ENCODE measurements at regions not wholly inside any gene's neighbourhood (a gene's known extent, or its start where the extent isn't known, plus 50 kb on each side); places are given as distances from the start of the nearest gene placed in this dataset.
"Not testable (repeated sequence)": the region's sequence is repeated elsewhere in the genome, so short reads cannot be mapped to it uniquely, and the experiment has no call there.

DNA sequence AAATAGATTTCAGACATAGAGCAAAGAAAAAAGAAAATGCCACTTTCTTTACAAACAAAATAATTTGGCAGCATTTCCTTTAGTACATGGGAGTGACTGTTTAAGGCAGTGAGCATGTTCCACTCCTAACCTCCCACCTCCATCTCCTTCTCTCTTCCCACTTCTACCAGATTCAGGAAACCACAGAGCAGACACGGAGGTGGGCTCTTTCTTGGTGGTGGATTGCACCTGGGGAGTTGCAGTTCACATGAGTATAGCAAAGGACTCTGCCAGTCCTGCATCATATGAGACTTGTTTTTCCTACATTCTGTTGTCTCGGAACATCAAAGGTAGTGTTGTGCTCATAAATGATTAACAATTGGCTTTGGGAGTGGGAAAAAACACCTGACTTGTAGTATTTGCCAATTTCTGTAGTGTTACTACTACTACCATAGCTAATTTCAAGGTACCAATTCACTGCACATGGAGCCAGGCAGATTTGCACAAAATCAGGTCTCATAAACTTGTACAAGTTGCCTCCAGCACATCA, 137.2 kb downstream of the SPP2 start:
- intact Hi-C loops (cut with DNase I), result no loop called here
- no peak for DNase-seq (ENCODE audit: low spot score)

DNA sequence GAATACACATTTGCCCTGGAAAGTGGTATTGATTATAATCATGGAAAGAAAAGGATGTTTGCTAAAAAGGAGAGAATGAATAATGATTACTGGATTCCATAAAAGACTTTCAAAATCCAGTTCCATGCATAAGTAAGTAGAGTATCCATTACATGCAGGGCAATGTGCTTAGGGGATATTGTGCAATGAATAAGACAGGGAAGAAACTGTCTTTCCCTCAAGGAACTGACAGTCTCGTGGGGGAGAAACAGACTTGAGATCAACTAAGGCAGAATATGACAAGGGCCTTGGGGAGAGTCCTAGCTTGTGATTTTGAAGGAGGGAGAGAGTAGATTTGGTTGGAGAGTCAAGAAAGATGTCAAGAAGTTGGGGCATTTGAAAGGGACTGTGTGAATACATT, 130.6 kb downstream of the SPP2 start:
- intact Hi-C loops (cut with DNase I), result no loop called here
- no peak for DNase-seq (ENCODE audit: low spot score)

DNA sequence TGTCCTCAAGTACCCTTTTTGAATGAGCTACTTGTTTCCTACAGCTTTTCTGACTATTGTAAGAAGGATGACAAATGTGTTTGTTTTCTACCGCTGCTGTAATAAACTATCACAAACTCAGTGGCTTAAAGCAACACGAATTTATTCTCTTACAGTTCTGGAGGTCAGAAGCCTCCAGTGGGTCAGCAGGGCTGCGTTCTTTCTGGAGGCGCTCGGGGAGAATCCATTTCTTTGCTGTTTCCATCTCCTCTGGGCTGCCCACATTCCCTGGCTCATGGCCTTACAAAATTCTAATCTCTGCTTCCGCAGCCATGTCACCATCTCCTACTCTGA, 128.5 kb downstream of the SPP2 start:
- intact Hi-C loops (cut with DNase I), result no loop called here
- DNase-seq (ENCODE audit: low spot score), result no peak

DNA sequence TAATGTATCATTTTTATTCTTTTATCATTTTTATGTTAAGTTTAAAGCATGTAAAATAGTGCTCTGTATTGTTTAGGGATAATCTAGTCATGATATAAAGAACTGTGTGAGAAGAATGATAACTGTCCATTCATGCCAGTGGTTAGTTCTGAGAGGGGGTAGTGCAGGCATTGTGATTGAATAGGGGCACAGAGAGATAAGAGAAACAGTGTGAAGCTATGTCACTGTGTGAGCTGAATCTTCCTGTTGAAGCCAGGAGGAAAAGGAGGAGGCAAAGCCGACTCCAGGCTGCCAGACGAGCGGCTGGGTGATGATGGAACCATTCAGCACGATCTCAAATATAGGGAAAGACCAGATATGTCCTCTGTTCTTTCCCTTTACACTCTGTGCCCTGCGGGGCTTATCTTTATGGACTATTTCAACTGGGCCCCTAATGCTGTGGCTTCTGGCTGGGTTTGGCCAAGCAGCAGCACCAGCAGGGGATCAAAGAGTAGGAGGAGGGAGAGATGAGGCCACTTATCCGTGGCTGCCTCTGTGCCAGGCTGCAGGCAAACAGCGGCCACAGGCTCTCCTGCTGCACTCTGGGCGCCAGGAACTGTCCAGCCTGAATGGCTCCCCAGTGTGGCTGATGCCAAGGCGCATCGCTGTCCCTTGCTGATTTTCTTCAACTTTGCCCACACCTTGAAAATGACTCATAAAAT, 128.0 kb downstream of the SPP2 start:
- DNase-seq (ENCODE audit: low spot score), result no peak
- intact Hi-C loops (cut with DNase I), result no loop called here

DNA sequence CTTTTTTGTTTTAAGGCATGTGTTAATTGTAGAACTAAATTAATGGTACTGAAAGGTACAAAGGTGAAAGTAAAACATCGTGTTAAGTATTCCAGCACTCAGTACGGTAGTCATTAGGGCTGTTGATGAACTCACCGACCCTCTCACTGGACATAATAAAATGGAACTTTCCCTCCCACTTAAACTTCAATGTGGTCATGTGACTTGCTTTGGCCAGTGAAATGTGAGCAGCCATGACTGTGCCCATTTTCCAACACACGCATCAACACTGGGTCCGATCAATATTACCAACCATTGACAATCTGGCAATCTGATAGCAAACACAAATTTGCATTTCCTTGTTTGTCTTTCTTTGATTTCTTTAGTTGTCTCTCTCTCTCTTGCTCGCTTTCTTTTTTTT, 125.1 kb downstream of the SPP2 start:
- DNase-seq (ENCODE audit: low spot score), result no peak
- intact Hi-C loops (cut with DNase I), result no loop called here

DNA sequence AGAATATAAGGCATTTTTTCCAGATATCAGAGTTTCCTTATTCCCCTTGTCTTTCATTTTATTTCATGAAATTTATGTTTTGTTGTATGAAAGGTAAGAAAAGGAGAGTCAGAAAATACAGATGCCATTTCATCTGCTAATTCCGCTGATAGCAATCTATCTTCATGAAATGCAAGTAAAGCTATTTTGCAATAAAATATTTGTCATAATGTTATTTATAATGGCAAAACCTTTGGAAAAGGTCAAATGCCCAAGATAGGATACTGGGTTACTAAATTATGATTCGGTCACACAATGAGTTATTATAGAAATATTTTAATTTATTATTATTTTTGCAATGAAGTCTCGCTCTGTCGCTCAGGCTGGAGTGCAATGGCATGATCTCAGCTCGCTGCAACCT, 124.2 kb downstream of the SPP2 start:
- intact Hi-C loops (cut with DNase I), result no loop called here
- DNase-seq (ENCODE audit: low spot score), result no peak

DNA sequence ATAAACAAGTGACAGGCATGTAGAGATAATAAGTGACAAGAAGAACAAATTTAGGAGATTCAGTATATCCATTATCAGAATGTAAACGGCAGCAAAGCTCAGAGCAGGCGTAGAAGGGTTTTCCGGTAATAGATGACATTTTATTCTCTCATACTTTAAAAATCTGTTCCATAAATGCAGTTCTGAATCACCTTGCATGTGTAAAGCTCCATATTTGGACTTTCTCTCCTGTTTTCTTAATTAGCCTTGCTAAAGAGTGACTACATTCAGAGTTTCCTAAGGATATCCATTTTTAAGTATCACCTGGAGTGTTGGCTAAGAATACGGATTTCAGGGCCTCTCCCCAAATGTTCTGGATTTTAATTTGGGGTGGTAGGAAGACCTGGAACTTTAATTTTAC, 122.0 kb downstream of the SPP2 start:
- intact Hi-C loops (cut with DNase I), result no loop called here
- no peak for DNase-seq (ENCODE audit: low spot score)

DNA sequence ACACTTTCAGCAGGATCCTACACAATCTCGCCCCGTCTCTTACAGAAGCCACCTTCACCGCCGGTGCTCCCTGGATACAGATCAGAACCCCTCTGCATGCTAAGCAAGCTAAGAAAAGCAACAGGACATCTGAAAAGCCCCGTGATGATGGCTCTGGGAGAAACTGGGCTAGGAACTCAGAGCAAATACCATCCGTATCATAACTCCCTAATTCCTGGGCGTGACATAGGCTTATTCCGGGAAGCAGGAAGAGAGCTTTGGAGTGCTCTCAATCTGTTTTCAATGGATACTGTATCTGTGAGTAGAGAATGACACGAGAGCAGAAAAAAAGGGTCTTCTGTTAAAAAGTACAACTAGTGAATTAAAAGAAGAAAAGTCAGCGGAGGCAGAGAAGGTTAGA, 121.6 kb downstream of the SPP2 start:
- intact Hi-C loops (cut with DNase I), result no loop called here
- no peak for DNase-seq (ENCODE audit: low spot score)

DNA sequence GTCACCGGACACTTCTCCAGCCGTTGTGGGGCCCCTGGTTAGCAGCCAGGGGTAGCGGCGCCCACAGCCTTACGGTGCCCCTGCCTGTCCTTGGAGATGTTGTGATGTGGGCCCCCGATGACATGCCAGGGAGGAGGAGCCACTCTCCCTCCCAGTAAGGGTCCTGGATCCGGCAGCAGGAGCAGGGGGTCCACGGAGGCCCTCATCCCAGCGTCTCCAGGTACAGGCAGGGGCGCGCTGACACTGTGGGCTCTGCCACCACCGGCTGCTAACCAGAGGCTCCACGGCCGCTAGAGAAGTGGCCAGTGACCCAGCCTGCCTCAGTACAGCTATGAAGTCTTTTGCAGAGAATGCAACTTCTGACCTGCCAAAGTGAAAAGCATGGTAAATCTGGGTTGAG, 121.2 kb downstream of the SPP2 start:
- no peak for DNase-seq (ENCODE audit: low spot score)
- intact Hi-C loops (cut with DNase I), result no loop called here

DNA sequence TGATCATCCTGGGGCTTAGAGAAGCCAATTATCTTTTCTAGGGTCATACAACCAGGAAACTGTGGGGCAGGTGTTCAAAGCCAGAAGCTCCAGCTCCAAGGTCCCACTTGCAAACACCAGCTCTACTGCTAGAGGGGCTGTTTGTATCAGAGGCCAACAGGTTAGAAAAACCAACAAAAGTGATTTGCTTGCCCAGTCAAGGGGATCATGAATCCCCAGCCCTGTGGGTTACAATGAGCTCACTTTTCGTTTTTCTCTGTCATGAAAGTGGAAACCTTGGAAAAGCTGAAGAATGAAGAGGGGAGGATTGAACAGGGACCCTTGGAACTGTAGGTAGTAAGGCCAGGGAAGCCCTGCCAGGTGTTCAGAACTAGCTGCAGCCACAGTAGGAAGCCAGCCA, 119.2 kb downstream of the SPP2 start:
- no peak for DNase-seq (ENCODE audit: low spot score)
- intact Hi-C loops (cut with DNase I), result no loop called here

DNA sequence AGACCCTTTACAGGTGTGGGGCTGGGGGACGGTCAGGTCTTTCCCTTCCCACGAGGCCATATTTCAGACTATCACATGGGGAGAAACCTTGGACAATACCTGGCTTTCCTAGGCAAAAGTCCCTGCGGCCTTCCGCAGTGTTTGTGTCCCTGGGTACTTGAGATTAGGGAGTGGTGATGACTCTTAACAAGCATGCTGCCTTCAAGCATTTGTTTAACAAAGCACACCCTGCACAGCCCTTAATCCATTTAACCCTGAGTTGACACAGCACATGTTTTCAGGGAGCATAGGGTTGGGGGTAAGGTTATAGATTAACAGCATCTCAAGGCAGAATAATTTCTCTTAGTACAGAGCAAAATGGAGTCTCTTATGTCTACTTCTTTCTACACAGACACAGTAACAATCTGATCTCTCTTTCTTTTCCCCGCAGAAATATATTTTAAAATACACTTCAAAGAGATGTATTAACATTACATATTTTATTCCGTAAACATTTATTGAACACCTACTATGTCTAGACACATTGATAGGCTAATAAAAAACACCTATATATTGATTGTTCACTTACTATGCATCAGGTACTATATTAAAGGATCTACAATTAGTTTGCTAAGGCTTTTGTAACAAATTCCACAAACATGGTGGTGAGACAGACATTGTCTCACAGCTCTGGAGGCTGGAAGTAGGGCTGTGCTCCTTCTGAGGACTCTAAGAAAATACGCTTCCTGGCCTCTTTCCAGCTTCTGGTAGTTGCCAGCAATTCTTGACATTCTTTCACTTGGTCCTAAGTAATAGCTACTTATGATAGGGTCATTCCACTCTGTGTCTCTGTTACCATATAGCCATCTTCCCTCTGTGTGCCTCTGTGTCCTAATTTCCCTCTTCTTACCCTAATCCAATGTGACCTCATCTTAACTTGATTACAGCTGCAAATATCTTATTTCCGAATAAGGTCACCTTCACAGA, 118.4 kb downstream of the SPP2 start:
- intact Hi-C loops (cut with DNase I); DNase-seq (ENCODE audit: low spot score): not testable (repeated sequence)

DNA sequence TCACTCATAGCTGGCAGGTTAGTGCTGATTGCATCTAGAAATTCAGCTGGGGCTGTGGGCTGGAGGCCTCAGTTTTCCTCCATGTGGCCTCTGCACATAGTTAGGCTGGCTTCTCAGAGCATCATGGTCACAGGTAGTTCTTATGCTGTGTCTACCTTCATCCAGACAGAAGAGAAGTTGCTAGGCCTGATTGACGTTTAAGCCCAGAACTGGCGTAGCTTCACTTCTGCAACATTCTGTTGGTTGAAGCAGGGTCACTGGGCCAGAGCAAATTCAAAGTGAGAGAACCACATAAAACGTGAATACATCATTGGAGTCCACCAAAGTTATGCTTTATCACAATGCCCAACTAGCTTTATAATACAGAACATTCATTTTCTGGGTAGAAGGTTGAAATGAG, 116.0 kb downstream of the SPP2 start:
- intact Hi-C loops (cut with DNase I), result no loop called here
- DNase-seq (ENCODE audit: low spot score), result no peak

DNA sequence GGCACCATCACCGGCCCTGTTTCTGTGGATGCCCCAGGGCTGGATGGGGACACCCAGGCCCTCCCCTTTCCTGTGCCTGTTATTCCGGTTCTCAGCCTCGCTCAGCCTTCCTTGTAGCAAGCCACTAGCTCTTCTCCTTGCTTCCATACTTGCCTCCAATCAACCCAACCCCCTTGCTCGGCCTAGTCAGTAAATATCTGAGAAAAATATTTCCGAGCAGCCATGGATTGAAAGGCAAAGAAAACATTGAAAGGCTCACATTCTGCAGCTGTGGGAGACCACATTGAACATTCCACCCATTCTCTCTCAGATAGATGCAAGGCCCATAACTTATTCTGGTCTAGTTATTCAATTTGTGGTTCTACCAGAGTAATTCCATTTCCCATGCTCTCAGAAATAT, 114.9 kb downstream of the SPP2 start:
- DNase-seq (ENCODE audit: low spot score), result no peak
- intact Hi-C loops (cut with DNase I), result no loop called here

DNA sequence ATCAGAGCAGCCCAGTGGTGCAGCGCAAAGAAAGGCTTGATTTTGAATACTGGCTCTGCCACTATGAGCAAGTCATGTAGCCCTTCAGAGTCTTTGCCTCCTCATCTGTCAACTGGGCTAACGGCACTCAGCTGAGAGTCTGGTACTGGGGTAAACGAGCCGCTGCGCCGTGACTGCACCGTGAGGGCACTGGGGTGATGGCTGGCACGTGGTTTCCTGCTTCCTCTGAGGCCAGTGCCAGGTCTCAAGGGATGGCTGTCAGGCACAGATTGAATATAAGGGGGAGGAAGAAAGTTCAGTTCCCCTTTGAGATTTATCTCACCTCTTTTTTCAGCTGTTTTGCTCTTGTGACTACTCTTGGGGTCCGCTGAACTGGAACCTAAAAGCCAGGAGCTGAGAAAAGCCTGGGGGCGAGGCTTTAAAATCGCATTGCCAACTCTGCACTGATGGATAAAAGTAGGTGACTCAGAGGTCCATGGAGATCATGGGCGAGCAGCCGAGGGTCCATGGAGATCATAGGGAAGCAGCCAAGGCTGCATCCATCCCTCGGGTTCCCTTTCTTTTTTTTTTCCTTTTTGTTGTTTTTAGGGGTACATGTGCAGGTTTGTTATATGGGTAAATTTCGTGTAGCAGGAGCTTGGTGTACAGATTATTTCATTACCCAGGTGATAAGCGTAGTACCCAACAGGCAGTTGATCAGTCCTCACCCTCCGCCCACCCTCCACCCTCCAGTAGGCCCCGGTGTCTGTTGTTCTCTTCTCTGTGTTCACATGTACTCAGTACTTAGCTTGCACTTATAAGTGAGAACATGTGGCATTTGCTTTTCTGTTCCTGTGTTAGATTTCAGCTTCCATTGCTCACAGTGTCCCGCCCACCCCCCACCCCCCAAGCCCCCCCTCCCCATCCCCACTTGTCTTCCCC, 114.3 kb downstream of the SPP2 start:
- intact Hi-C loops (cut with DNase I), result no loop called here
- DNase-seq (ENCODE audit: low spot score), result no peak

DNA sequence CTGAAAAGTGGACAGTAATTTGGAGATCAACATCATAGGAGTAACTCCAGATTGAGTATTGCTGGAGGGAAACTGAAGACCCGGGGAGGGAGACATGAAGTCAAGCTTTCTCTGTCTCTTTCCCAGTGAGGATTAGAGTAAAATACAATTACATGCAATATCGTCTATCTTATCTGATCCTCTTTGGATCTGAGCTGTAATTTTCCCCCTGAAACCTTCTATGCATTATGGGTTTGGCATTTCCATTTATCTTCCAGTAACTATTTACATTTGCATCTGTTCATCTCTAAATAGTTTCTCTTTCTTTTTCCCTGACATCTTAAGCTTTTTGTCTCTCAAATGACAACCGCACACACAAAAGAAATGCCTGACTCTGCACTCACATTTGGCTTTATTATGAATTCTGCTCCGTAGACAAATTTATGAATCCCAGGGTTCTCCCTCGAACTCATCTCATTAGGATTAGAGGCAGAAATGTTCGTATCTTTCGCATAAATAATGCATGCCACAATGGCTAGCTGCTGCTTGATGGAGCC, 113.1 kb downstream of the SPP2 start:
- intact Hi-C loops (cut with DNase I), result no loop called here
- DNase-seq (ENCODE audit: low spot score), result no peak

DNA sequence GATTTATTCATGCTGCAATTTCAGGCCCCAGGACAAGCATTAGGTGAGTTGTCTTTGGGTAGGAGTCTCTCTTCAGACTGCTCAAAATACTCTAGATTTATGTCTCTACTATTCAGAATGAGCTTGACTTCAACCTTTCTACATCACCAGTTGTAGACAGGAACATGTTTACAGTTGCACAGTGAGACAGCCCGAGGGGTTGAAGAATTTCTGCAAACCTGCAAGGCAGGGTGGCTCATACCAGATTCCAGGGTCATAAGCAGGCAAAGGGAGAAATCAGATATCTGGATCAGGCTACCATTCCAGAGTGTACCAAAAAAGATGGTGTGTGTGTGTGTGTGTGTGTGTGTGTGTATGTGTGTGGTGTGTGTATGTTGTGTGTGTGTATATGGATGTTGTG, 112.4 kb downstream of the SPP2 start:
- intact Hi-C loops (cut with DNase I), result no loop called here
- DNase-seq (ENCODE audit: low spot score), result no peak

DNA sequence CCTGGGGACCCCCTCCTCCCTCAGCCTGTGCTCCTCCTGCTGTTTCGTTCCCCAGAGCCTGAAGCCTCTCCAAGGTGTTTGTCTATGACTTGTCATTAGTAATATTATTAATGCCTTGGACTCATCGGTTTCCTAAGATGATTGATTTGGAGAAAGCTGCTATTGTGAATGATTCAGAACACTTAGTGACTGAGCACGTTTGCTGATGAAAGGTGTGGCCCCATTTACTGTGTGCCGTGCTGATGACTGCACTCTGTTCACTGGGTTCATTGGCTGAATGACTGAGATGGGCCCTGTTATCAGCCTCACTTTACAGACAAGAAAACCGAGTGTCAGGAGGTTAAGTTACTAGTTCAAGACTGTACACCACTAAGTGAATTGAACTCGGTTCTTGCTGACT, 111.4 kb downstream of the SPP2 start:
- no peak for DNase-seq (ENCODE audit: low spot score)
- intact Hi-C loops (cut with DNase I), result no loop called here

DNA sequence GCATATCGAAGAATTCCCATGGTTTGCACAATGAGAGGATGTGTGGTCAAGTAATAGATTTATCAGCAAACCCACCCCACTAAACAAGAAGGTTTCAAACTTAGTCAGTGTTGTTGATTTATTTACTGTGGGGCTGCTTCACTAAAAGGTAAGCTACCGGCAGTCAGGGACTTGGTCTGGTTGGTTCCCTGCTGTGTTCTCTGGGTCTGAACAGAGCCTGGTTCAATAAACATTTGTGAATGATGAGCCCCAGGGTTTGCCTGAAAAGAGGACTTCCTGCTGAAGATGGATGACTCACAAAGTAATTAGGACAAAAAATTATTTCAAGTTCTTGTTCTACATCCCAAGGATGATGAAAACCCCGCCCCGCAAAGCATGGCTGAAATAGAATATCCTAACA, 108.3 kb downstream of the SPP2 start:
- DNase-seq (ENCODE audit: low spot score), result no peak

DNA sequence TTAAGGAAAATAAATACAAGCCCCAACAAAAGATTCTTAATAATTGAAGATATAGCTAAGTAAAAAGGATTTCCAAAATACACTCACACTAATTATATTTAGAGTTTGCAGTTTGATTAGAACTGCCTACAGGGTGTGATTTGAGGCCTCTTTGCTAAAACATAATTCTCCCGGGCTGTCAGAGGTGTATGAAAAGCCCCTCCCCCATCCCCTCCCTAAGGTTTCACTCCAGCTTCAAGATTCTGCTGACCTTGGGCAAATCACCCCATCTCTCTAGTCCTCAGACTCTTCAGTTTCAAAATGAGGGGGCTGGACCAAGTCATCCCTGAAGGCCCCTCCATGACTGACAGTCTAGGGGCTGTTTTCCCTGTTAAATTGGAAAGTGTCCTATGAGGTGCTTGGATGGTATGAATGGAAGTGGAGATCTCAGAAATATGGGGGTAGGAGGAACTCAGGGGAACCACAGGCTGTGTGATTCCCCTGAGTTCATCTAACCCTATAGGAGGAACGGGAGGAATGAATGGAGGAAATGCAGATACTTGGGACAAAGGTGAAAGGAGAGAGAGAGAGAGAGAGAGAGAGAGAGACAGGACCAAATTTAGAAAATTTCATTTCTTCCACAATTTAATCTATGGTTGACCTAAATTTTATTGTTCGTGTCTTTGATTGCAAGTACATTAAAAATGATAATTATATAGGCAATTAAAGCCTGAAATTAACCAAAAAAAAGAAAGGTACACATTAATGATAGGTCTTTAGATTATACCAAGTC, 107.5 kb downstream of the SPP2 start:
- no peak for DNase-seq (ENCODE audit: low spot score)
- intact Hi-C loops (cut with DNase I), result no loop called here

More for the DNA sequence above, 108.3 kb downstream of the SPP2 start:
- intact Hi-C loops (cut with DNase I), result no loop called here

All from cardiac septum (tissue), 1 donor.